GM18502 (cell line): ENCODE measurements at regions not wholly inside any gene's neighbourhood (a gene's known extent, or its start where the extent isn't known, plus 50 kb on each side); places are given as distances from the start of the nearest gene placed in this dataset.

ENCODE experiments used
- ATAC-seq: cut with Tn5 transposase; IDR thresholded peaks from one replicate; pipeline ENCODE4 v1.9.1; 2021; ENCODE audit warnings: mild to moderate bottlenecking; ENCODE audit not compliant: unreplicated experiment, poor library complexity

GRCh38 chr2:226680719-226681118 lies 118.9 kb downstream of the IRS1 start:
- no peak for ATAC-seq

GRCh38 chr2:226679389-226680065 lies 120.1 kb downstream of the IRS1 start:
- ATAC-seq: no peak

- ATAC-seq: no peak
Observed at GRCh38 chr2:226678422-226678821, 121.2 kb downstream of the IRS1 start.

GRCh38 chr2:226677080-226677479 lies 122.5 kb downstream of the IRS1 start:
- ATAC-seq: no peak

- no peak for ATAC-seq
Observed at GRCh38 chr2:226676618-226677017, 123.0 kb downstream of the IRS1 start.

- no peak for ATAC-seq
Observed at GRCh38 chr2:226674123-226674522, 125.5 kb downstream of the IRS1 start.

- ATAC-seq: no peak
Observed at GRCh38 chr2:226673314-226673723, 126.3 kb downstream of the IRS1 start.

GRCh38 chr2:226671141-226671676 lies 128.4 kb downstream of the IRS1 start:
- no peak for ATAC-seq

GRCh38 chr2:226669905-226670304 lies 129.7 kb downstream of the IRS1 start:
- peak; percentile 82 for ATAC-seq

- ATAC-seq: no peak
Observed at GRCh38 chr2:226669249-226669648, 130.4 kb downstream of the IRS1 start.

- no peak for ATAC-seq
Observed at GRCh38 chr2:226667736-226668135, 131.9 kb downstream of the IRS1 start.

- no peak for ATAC-seq
Observed at GRCh38 chr2:226665306-226665831, 134.3 kb downstream of the IRS1 start.

- ATAC-seq: no peak
Observed at GRCh38 chr2:226664661-226665060, 135.0 kb downstream of the IRS1 start.

- ATAC-seq: no peak
Observed at GRCh38 chr2:226664140-226664539, 135.5 kb downstream of the IRS1 start.

- no peak for ATAC-seq
Observed at GRCh38 chr2:226661789-226662545, 137.7 kb downstream of the IRS1 start.

- ATAC-seq: no peak
Observed at GRCh38 chr2:226660526-226660925, 139.1 kb downstream of the IRS1 start.

- no peak for ATAC-seq
Observed at GRCh38 chr2:226660124-226660523, 139.5 kb downstream of the IRS1 start.

GRCh38 chr2:226659410-226659809 lies 140.2 kb downstream of the IRS1 start:
- no peak for ATAC-seq

- no peak for ATAC-seq
Observed at GRCh38 chr2:226658555-226658954, 141.1 kb downstream of the IRS1 start.

- ATAC-seq: no peak
Observed at GRCh38 chr2:226657340-226658053, 142.1 kb downstream of the IRS1 start.

- ATAC-seq: no peak
Observed at GRCh38 chr2:226656367-226656766, 143.3 kb downstream of the IRS1 start.
